ENCODE measurements at regions not wholly inside any gene's neighbourhood (a gene's known extent, or its start where the extent isn't known, plus 50 kb on each side); places are given as distances from the start of the nearest gene placed in this dataset.
"Not testable (repeated sequence)": the region's sequence is repeated elsewhere in the genome, so short reads cannot be mapped to it uniquely, and the experiment has no call there.

DNA sequence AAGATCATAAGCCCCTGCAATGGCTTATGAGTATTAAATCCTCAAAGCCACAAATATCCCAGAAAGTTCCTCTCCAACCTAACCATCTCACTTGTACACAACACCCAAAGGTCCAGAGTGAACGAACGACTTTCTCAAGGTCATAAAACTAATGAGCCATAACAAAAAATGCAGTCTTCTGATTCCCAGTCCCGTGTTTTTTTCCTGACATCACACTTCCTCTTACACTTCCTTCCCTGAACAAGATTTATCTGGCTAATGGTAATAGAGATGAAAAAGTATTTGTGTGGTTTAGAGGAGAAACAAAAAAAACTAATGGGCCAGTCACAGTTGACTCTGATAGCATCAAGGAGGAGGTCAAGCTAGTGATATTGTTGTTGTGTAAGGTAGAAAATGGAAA, 99.5 kb upstream of the KLHL13 start:
- DNase-seq = no peak

DNA sequence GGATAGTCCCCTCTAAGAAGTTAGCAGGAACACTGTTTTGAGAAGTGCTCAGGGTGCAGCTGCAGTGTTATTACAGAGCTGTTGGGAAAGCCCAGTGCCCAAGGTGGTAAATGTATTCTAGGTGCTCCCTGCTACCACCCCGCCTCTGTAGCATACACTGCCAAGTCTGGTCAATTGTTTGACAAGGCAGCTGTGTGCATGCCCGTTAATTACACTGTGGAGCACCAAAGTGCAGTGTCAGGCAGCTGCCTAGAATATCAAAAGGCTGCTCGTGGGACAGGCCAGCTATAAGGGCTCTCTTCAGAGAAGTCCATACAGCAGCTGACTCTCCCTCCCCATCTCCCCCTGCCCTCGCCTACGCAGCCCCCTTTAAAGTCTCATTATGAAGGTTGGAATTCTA, 99.9 kb upstream of the KLHL13 start:
- DNase-seq = no peak

DNA sequence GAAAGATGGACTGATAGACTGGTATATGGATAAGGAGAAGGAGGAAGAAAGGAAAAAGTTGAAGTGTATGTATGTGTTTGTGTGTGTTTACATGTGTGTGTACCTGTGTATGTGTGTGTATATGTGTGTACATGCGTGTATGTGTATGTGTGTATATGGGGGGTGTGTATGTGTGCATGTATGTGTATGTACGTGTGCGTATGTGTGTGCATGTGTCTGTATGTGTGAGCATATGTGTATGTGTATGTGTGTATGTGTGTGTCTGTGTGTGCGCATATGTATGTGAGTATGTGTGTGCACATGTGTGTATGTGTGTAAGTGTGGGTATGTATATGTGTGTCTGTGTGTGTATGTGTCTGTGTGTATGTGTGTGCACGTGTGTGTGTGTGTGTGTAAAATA, 101.5 kb upstream of the KLHL13 start:
- no peak for DNase-seq

DNA sequence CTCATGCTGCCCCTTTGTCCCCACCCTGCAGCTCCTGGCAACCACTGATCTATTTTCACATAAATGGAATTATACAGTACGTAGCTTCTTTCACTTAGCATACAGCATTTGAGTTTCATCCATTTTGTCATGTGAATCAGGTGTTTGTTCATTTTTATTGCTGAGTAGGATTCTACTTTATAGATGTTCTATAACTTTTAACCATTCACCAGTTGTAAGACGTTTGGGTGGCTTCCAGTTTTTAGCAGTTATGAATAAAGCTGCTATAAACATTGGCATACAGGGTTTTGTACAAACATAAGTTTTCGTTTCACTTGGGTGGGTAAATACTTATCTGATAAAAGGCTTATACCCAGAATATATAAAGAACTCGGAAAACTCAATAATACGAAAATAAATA, 102.3 kb upstream of the KLHL13 start:
- DNase-seq = no peak

DNA sequence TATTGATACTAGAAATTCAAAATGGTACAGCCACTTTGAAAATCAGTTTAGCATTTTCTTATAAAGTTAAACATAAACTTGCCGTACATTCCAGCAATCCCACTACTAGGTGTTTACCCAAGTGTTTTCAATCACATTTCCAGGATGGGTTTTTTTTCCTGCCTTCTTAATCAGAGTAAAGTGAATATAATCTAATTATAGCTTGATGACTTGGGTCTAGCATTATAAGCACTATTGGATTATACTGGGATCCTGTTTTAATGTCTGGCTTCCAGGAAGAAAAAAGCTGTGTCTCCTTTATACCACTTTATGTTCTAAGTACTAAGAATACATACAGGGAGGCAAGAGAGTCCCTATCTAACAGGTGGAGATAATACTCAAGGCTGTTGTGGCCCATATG, 103.3 kb upstream of the KLHL13 start:
- DNase-seq = no peak

DNA sequence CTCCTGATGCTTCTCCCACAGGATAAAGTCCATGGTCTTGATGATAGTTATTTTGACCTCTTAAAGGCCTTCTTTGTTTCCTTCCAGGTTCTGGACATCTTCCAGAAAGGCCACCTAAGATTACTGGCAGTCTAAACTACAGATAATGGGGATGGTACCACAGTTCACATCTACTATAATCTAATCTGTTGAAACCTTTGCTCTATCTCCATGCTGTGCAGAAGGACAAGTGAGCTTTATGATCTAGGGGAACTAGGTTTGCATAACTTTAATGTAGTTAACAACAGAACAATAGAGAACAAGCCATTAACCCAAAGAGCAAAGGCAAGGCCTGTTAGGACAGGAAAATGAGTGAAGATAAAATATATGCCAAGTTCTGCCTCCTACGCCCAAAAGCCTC, 103.9 kb upstream of the KLHL13 start:
- DNase-seq = no peak

DNA sequence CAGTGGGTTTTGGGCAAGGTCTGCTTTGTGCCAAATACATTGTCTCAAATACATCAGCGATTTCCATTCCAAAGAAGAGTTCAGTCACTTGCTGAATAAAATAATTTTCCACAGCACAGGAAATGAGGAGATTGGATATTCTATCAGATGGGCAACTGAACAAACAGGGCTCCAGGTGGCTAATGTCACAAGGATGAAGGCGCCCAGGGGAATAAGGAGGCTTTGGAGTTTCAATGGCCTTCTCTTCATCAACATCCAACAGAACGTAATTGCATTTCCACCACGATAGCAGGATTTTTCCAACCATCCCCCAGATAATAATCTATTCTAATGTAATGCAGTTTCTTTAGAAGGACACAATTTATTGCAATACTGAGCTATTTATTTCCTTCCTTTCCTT, 104.7 kb upstream of the KLHL13 start:
- DNase-seq = no peak

DNA sequence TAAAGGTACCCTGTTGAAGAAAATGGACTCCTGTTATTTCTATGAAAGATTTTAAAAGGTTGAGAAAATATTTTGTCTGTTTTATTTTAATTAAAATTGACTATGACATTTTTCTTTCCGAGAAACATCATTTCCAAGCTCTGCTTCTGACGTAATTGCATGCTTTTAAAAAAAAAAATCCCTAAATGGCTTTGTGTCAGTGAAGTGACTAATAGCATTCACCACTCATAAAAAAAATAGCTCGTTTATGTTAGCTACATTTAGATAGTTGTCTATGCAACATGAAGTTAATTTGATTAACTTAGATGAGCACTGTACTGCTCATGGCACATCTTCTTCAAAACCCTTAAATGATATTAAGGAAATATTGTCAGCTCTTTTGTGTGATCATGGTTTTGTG, 105.1 kb upstream of the KLHL13 start:
- DNase-seq = no peak

DNA sequence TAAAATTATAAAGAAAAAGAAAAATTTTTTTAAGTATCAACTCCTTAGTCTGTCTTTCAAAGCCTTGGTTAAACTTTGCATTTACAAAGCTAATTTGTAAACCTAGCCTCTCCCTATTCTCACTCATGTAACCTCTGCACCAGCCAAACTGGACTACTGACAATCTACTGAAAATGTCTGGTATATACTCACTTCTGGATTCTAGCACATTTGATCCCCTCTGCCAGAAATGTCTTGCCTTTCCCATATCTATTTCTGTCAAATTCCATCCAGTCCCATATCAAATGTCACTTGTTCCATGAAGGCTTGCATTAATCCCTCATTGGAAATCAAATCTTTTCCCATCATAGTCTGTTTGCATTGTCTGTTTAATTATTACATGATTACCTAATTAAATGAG, 105.8 kb upstream of the KLHL13 start:
- DNase-seq = no peak

DNA sequence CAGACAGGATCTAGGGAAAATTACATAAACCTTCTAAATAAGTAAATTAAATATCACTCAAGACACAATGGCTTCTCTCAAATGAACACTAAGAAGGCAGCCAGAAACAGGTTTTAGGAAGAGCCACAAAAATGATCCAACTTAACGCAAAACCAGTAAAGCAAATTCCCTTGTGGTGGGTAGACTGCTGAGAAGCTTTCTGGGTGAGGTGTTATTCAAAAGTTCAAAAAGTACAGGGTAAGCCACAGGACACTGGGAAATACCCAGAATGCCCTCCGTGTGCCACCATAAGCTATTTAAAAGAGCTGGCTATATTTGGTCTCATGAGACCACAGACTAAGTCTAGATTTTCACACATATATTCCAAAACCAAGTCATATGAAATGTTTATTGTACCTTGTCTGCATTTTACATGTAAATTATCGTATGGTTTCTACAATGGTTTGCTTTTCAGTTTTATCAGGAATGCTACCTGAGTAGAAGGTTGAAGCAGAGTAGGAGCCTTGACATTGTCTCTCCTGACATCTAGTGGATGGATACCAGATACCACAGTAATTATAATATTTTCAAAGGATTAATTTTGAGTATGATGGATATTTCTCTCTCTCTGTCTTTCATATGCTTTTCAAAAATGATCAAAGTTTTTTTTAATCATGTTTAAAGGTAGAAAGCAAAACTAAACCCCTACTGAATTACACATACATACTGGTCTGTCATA, 109.3 kb upstream of the KLHL13 start:
- no peak for DNase-seq

DNA sequence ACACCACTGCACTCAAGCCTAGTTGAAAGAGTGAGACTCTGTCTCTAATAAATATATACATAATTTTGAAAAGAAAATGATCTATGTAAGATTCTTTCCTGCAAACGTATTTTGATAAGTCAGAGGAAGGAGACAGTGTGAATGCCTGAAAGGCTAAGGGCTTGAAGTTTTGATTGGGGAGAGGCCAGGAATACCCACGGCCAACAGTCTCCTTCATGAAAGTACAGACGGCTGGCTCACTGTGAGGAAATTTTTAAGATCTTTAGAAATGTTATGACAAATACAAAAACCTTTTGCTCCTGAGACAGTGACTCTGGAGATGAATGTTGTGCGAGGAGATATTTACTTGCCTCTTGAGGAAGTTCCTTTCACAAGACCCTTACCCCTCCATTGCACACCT, 111.4 kb upstream of the KLHL13 start:
- no peak for DNase-seq

DNA sequence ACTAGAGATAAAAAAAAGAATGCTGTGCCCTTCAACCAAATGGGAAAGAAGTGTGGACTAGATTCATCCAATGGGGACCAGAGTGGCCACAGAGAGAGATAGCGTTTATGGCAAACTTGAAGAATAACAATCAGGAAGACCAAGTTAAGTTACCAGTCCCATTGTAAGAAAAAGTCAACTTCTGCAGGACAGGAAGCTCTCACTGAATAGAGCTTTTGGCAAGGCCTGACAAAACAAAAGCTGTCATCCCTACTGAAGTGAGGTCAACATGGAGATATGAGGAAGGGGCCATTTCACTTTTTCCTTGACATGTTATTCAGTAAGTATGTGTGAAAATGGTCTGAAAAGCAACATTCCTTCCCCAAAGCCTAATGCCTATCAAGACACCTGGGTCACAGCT, 111.8 kb upstream of the KLHL13 start:
- no peak for DNase-seq

DNA sequence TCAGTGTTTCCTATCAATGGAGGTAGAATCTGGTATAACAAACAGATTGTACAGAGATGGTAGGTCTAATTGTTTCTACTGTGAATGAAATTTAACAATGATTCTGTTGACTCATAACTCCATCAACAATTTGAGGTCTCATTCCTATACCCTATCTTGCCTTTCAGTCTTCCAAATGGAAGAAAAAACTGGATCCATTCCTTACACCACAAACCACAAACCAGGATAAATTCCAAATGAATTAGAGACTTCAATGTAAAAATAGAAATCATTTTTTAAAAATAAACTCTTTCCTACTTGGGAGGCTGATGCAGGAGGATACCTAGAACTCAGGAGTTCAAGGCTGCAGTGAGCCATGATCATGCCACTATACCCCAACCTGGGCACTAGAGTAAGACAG, 114.4 kb upstream of the WDR44 start:
- no peak for DNase-seq

DNA sequence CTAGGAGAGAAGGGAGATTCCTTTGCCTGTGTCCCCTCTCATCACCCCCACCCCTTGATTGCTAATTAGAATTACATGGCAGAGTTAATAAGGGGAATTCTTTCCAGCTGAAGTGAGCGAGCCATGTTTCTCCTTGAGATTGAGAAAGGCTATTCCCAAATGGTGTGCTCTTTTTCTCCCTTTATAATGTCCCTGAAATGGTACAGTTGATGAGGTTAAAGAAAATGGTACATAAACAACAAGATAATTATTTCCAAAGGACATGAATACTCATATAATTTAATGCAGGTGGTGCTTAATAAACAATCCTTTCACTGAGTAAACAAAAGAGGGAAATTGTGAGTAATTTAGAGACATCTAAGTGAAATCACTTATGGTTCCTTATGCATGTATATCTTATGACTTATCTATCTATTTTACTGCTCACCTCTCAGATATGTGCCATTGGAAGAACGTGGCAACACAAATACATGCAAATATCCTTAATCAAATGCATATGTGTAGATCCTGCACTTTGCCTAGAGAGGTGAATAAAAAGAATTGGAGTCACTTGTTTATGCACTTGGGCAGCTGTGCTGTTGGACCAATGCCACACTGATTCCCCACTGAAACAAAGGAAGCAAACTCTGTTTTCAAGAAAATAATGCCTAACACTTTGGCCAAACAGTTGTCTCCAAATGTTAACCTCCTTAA, 106.6 kb upstream of the WDR44 start:
- DNase-seq = no peak

DNA sequence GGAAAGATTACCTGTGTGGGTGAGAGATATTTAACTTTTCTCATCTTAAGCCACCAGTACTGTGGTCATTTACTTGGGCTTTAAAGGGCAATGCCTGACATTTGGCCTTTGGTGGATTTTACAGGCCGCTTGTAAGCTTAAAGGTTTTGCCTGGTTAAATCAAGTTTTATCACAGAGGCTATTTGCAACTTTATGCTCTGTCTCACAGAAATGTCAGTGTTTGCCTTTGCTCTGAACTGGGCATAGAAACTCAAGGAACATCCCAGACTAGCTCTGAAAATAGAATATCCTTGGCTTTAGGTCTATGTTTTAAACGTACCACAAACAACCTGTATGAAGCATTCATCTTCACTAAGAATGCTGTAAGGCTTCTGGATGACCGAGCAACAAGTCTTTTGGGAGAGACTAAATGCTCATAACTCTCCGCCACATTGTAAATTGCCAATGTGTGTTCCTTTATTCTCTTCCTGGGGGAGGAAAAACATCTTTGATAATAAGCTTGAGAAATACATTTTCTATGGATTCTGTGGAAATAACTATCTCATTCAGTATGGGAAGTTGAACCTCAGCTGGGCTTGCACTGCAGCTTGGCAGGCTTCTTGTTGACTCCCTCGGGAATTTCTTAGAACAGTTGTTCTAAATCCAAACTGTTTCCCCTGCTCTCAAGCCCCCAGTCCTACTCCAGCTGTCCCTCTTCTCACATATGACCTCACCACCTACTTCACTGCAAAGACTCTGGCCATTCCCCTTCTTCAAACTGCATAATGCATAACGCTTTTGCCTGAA, 105.8 kb upstream of the WDR44 start:
- no peak for DNase-seq

DNA sequence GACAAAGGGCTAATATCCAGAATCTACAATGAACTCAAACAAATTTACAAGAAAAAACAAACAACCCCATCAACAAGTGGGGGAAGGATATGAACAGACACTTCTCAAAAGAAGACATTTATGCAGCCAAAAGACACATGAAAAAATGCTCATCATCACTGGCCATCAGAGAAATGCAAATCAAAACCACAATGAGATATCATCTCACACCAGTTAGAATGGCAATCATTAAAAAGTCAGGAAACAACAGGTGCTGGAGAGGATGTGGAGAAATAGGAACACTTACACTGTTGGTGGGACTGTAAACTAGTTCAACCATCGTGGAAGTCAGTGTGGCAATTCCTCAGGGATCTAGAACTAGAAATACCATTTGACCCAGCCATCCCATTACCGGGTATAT, 98.9 kb upstream of the WDR44 start:
- DNase-seq = not testable (repeated sequence)

DNA sequence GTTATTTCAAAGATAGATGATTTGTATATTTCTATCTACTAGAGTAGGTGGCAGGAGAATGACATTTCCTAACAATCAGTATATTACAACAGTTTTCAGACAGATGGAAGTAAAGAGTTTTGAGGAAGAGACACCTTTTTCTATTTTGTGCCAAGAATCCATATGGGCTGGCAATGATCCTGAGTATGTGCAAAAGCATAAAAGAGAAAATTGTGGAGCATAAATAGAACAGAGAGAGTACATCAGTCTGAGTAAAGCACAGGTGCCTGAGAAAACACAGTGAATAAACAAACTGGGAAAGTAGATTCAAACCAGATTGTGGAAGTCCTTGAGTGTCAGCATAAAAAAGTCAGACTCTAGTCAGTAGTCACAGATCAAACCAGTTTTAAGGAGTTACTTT, 96.8 kb upstream of the WDR44 start:
- DNase-seq = no peak

DNA sequence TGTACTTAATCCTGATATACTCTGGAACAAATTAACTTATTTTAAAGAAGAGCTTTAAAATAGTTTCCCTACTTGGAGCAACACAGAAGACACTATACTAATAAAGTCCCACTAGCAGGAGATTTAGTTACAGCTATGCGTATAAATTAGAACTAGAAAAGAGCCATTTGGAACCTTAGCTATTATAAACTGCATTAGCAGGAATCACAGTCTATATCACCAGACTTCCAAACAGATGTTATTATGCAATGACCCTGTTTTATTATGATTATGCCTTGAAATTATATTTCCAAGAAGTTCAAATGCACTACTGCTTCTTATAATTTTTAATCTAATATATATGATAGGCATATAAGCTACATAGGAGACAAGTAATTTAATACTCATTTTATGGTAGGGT, 95.5 kb upstream of the WDR44 start:
- no peak for DNase-seq

DNA sequence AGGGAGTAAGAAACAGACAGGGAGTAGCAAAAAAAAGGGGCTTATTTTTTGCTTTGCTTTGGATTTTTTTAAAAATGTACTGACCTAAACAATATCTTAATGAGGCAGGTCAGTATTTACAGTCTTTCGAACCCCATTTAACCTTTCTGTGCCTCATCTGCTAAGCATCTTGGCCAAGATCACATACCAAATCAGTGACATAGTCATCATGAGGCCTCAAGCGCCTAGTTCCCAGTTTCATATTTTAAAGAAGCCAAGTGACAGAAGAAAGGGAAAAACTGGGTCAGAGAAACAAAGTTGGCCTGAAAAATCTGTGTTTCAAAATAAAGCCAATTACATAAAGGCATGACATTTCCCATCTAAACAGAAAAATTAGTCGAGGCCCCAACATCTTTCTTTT, 94.6 kb upstream of the WDR44 start:
- DNase-seq = no peak

DNA sequence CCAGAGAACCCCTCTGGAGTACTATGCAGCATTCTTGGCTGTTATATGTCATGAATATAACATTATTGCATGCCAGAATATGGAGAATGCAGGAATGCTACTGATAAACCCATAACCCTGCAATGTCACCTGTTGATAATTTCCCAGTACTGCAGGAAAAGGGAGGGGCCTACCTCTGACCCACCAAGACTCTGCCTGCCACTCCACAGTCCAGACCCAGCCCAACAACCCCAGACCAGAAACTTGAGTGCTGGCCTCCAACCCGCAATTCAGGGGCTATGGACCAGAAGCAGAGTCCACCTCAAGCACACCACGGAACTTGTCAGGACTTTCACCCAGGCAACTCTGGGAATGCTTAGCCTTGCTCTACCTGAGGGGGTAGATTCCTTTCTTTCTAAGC, 92.9 kb upstream of the WDR44 start:
- no peak for DNase-seq

DNA sequence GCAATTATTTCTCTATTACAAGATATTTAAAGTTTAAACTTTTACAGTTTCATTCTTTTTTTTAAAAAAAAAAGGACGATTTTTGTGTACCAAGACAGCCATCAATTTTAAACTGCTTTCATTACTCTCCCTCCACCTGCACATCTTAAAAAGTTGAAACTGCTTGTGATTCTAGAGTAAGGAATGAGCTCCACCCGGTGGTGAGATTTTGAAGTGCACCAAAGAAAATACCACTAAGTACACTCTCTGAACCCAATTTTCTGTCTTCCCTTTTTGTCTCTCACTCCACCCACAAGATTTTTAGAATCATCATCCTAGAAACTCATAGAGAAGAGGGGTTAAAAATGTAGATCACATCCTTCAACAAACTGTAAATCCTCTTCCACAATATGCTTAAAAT, 91.3 kb upstream of the WDR44 start:
- no peak for DNase-seq

DNA sequence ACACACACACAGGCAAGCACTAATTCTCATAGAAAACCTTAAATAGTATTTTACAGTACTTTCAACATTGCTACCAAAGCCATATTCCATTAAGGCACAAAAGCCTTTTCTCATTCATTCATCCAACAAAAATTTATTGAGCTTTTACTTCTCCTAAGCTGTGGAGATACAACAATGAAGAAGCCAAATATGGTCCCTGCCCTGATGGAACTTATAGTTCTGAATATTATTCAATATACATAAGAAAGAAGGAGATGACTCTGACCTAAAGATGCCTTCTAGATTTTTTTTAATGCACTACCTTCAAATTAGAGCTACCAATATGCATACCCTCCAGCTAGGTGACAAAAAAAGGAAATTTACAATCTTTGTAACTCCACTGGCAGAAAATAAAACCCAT, 90.0 kb upstream of the WDR44 start:
- DNase-seq = no peak

DNA sequence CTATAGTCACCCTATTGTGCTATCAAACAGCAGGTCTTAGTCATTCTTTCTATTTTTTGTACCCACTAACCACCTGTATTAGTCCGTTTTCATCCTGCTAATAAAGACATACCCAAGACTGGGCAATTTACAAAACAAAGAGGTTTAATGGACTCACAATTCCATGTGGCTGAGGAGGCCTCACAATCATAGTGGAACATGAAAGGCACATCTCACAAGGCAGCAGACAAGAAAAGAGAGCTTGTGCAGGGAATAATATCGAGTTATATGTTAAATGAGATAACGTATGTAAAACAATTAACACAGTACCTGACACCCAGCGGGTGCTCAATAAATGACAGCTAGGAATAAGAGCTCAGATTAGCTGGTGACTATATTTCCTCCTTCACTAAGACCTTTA, 88.1 kb upstream of the WDR44 start:
- DNase-seq = no peak

DNA sequence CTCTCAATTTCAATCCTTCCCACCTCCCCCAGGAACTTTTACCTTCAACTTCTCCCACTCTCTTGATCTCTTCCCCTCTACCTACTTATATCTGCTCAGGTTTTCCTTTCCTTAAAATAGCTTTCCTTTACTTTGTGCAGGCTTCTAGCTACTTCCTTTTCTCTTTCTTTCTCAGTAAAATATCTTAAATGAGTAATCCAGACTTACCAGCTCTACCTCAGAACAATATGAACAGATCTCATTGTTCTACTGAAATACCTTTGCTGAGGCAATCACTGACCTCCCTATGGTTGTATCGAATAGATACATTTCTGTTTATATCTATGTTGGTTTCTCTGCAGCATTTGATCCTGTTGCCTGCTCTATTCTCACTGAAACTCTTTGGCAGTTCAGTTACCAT, 86.7 kb upstream of the WDR44 start:
- no peak for DNase-seq

All from NK-92 treated with Interleukin-12 subunit alpha and Interleukin-12 subunit beta, amount 100 ng/mL, for 24 hours (cell line).